HG02981 (cell line): ENCODE measurements at regions not wholly inside any gene's neighbourhood (a gene's known extent, or its start where the extent isn't known, plus 50 kb on each side); places are given as distances from the start of the nearest gene placed in this dataset.

ENCODE experiments used
- ATAC-seq: cut with Tn5 transposase; IDR thresholded peaks from one replicate; pipeline ENCODE4 v1.9.1; 2021; ENCODE audit warnings: mild to moderate bottlenecking, moderate library complexity; ENCODE audit not compliant: unreplicated experiment

GRCh38 chr1:106459418-106459817, 597.1 kb upstream of the PRMT6 start:
- ATAC-seq: no peak

- ATAC-seq: no peak
These were observed 590.8 kb upstream of the PRMT6 start for GRCh38 chr1:106465666-106466065.

GRCh38 chr1:106480629-106481028, 575.8 kb upstream of the PRMT6 start:
- no peak for ATAC-seq

DNA sequence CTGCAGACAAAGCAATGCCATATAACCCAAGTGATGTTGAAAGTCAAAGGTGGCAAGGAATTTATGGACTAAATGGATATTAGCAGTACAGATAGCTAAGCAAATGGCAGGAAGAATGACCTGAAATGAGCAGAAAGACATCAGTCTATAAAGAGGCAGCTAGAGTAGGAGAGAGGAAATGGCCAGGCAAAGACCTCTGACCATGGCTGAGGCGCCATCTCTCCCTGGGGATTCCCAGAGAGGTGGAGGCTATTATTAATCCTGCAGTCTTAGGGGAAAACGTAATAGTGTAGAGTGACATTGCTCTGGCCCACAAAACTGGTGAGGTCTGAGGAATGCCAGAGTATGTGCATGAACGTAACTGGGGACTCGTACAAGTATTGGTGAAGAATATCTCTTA, 563.6 kb upstream of the PRMT6 start:
- ATAC-seq: no peak

DNA sequence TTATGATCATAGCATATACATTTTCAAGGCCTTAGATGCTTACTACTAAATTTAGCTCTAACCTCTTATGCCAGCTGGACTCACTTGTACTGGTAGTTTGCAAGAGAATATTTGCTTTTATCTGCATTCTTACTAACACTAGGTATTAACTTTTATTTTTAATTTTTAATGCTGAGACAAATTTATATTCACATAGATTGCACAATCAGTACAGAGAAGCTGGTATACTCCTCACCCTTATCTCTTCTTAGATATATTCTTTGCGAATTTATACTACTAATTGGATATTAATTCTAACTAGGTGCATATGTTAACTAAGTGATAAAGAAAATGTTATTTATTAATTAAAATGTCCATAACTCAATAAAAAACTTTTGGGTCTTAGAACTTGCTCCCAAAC, 561.8 kb upstream of the PRMT6 start:
- no peak for ATAC-seq

DNA sequence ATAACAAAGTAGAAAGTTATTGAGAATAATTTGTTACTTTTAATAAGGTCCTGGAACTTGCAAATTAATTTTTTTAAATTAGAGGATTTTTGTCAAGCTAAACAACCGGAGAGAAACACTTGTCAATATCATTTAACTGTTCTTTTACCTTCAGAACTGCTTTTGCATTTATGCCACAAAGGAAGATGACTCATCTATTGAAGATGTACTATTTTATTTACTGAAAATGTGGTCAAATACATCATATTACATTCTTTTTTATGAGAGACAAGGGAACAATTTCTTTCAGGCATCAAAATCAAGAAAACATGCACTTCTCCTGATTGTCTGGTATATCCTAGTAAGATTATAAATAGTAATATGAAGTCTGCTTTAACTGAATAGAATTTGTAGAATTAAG, 558.2 kb upstream of the PRMT6 start:
- ATAC-seq: no peak

DNA sequence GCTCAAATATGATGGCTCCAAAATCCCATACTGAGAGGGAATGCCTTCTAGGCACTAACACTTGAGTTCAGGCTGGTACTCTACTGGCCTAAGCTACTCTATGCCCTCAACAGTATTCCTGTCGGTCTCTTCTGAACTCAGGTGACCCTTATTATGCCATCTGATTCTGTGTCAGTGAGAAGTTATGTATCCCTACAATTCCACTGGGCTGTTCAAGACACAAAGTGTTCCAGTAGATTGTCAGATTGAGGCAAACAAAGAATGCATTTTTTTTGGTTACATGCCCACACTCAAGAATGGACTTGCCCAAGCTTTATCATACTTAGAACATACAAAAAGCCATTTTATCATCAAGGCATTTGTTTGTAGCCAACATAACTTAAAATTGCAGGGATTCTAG, 553.8 kb upstream of the PRMT6 start:
- no peak for ATAC-seq

- no peak for ATAC-seq
These were observed 541.1 kb upstream of the PRMT6 start for GRCh38 chr1:106515375-106515774.

DNA sequence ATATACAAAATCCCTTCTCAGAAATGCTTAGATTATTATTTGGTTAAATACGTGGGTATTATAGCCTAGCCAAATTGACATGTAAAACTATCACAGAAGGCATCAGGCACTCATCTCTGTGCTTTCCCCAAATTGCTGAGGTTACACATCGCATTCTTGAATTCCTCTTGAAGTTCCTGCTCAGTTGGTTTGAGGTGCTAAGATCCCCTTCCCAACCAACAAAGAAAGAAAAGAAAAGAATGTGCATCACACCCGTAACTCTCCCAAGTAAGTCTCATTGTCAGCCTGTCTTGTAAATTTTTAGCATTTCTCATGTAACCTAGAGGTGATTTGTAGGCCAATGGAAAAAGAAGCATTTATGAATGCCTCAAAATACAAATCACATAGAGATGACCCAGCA, 539.2 kb upstream of the PRMT6 start:
- no peak for ATAC-seq

GRCh38 chr1:106523497-106523896, 533.0 kb upstream of the PRMT6 start:
- no peak for ATAC-seq

- ATAC-seq: no peak
These were observed 531.8 kb upstream of the PRMT6 start for GRCh38 chr1:106524631-106525030.

DNA sequence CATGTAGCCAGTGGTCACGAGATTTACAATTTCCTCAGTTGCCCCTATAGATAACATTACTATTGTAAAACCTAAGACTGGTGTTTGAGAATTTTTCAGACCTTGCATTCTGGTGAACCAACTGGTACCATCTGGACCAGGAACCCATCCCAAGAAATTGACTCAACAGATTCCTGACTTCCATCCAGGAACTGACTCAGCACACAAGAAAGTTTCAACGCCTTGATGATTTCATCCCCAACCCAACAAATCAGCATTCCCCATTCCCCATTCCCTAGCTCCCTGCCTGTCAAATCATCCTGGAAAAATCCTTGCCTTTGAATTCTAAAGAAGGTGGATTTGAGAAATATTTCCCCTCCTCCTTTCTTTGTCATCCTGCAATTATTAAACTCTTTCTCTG, 529.8 kb upstream of the PRMT6 start:
- no peak for ATAC-seq

- no peak for ATAC-seq
These were observed 521.9 kb upstream of the PRMT6 start for GRCh38 chr1:106534612-106535011.

GRCh38 chr1:106536741-106537140, 519.7 kb upstream of the PRMT6 start:
- ATAC-seq: no peak

DNA sequence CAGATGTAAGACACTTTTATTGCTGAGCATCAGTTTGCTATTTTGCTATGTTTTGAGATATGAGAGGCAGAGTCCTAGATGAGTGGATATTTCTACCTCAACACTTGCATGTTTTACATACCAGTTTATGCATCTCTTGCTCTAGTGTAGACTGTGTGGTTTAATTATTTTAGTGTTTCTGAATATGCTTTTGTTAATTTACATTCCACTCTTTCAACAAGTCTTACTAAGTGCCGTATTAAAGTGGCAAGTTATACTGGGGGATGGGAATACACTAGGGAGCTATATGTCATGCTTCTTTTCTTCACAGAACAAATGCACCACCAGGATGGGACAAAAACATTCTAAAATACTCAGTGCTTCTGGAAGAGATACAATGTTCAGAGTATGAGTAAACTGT, 507.7 kb upstream of the PRMT6 start:
- ATAC-seq: no peak

DNA sequence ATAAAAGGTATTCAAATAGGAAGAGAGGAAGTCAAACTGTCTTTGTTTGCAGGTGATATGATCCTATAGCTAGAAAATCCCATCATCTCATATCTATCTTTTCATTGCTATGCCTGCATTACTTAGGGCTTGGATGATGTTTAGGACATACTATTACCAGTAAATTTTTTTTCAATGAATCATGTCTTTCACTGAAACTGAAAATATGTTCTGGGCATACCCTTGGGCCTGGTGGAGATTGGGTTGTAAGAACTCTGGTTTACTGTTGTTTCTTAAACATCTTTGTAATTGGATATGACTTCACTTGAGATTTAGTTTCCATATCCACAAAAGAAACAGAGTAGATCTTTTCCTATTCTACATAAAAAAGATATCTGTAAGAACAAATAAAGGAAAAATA, 502.2 kb upstream of the PRMT6 start:
- ATAC-seq: no peak

GRCh38 chr1:106555571-106555970, 500.9 kb upstream of the PRMT6 start:
- ATAC-seq: no peak

- ATAC-seq: no peak
These were observed 492.3 kb upstream of the PRMT6 start for GRCh38 chr1:106564192-106564591.

- no peak for ATAC-seq
These were observed 488.1 kb upstream of the PRMT6 start for GRCh38 chr1:106568201-106568974.

- no peak for ATAC-seq
These were observed 485.4 kb upstream of the PRMT6 start for GRCh38 chr1:106571109-106571508.

DNA sequence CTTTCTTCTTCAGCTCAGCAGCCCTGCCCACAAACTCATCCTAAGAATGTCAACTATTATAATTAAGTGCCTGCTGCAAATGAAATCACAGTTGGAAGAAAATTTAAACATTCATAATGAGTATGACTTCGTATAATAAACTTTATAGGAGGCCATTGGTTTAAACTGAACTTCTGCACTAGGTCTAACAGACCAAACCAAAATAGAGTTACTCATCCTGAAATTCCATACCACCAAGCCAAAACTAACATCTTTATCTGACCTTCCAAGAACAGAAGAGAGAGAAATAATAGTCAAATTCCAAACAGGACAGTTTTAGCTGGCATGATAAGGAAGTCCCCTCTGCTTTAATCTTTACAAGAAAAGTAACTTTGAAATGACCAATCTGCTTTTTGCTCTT, 472.4 kb upstream of the PRMT6 start:
- ATAC-seq: no peak

DNA sequence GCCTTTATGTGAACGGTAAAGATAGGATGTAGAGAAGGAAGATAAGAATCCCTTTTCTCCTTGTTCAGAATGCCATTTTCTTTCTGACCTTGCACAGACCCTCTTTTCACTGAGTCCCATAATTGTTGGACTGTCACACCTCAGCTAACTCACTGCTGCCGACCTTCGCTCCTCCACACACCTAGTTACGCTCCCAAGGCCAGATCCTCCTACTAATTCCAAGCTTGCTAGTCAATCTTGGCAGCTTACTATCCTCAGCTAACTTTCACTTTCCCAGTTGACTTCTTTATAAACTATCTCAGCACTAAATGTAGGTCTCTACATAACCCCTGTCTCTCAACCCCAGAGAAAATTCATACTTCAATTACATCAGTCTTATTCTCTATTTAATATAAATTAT, 471.8 kb upstream of the PRMT6 start:
- ATAC-seq: no peak

GRCh38 chr1:106600626-106601025, 455.8 kb upstream of the PRMT6 start:
- no peak for ATAC-seq
